GM21737 (cell line): ENCODE measurements at regions not wholly inside any gene's neighbourhood (a gene's known extent, or its start where the extent isn't known, plus 50 kb on each side); places are given as distances from the start of the nearest gene placed in this dataset.
"Not testable (repeated sequence)": the region's sequence is repeated elsewhere in the genome, so short reads cannot be mapped to it uniquely, and the experiment has no call there.

Source experiments
- ATAC-seq: cut with Tn5 transposase; IDR thresholded peaks from one replicate; pipeline ENCODE4 v1.9.1; 2021; ENCODE audit warnings: mild to moderate bottlenecking, moderate library complexity; ENCODE audit not compliant: unreplicated experiment

- no peak for ATAC-seq
These were observed 80.0 kb downstream of the GALR1 start for GRCh38 chr18:77329651-77330050.

GRCh38 chr18:77334876-77335275, 85.2 kb downstream of the GALR1 start:
- ATAC-seq = no peak

DNA sequence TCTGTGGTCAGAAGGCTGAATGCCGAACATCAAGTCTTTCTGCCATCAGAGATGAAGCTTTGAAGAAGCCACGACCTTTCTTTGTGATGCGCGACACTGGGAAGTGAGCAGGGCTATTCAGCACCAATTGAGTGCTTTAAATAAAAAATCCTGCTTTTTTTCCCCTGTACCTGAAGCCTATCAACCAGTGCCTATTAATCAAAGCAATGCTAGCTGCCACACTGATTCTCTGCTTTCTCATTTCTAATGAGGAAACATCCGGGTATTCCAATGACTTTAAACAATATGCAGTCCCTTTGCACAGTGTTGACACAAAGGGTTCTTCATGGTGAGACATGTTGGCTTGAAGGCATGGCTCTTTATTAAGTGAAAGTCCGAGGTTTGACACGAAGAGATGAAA, 88.0 kb downstream of the GALR1 start:
- ATAC-seq = no peak

- no peak for ATAC-seq
These were observed 89.4 kb downstream of the GALR1 start for GRCh38 chr18:77339093-77339492.

GRCh38 chr18:77339623-77340022, 90.0 kb downstream of the GALR1 start:
- ATAC-seq = no peak

- no peak for ATAC-seq
These were observed 91.2 kb downstream of the GALR1 start for GRCh38 chr18:77340815-77341214.

DNA sequence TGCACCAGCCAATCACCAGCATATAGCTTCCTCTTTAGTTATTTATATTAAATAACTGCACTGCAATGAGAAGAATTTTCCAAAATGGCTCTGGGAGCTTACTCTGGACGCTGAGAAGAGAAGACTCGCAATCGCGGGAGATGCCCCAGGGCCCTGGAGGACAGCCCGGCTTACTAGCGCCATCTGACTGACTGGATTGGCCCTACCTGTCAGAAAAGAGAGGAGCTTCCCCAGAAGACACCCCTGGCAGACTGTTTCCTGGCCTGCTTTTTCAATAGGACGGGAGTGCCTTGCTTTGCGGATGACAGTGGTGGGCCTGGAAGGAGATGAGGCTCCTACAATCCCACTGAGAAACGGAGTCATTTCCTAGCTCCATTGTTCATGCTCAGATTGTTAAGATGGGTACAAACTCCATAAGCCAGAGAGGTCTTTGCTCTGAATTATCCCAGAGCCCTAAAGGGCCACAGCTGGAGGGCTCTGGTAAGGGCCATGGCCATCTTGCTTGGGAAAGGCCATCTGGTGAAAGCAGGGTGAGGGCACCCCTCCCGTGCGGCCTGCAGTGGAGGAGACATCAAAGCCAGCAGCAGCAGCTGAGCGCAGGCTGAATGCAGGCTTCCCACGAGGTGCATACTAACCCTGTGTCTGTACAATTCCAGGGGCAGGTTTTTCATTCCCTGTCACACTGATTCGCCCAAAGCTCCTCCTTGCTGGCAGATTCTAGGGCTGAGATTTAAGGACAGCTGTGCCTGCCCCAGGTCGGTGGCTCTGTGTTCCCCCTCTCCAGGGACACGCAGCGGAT, 92.1 kb downstream of the GALR1 start:
- ATAC-seq = no peak

DNA sequence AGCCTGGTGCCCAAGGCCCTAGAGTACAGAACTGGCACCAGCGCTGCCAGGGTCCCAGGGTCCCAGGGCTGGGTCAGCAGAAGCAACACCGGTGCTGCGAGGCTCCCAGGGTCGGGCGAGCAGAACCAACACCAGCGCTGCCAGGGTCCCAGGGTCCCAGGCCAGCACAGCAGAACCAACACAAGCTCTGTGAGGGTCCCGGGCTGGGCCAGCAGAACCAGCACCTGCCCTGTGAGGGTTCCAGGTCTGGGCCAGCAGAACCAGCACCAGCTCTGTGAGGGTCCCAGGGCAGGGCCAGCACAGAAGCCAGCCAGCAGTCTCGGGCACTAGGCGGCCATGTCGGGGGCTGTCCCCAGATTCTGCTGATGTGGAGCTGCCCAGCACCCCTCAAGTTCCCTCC, 93.1 kb downstream of the GALR1 start:
- ATAC-seq = no peak

DNA sequence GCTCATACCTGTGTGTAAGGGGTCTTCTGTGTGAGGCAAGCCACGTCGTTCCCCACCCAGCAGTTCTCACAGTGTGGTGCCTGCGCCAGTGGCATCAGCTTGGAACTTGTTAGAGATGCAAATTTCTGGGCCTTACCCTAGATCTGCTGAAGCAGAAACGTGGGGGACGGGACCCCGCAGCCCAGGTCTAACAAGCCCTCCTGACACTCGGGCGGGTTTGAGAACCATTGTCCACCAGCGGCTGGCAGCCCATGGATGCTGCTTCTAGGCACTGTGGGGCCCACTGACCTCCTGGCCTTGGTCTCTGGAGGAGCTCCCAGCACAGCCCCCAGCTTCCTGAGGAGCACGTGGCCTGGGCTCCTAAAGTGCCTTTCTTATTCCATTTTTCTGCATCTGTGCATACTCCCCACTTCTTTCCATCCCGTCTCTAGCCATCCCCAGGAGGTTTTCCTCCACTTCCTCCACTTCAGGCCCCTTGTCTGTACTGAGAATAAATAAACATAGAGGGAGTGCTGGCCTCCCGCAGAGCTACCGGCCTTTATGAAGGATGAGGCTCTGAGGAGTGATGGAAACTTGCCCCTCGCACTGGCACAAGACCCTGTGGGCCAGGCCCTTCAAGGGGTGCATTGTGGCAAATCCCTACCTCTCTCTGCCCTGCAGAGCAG, 94.3 kb downstream of the GALR1 start:
- no peak for ATAC-seq

DNA sequence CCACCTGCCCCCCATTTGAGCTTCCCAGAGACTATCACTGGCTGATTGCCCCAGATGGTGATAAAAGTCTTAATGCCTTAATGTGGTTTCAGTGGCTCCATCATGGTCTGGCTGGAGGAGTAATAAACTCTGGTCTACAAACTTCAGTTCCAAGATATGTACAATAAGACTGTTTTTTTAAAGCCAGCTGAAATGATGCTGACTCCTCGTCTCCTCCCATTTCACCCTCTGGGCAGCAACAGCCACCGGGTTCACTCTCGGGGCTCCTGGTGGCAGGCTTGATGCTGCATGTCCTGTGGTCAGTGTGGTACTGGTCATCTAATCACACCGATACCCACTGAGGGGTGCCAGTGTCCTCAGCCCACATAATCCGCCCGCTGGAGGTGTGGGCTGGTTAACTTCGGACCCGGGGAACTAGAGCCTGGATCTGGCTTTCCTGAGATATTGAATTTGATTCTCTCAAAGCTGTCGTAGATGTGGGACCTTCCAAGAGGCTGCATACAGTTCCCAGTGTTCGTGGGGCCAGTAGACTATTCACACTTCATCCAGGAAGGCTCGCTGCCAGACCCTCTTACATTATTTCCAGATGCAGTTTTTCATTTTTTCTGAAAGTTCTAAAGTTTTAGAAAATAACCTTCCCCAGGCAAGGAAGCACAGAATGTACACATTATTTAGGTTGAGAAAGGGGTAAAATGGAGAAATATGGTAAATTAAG, 95.3 kb downstream of the GALR1 start:
- ATAC-seq = no peak

DNA sequence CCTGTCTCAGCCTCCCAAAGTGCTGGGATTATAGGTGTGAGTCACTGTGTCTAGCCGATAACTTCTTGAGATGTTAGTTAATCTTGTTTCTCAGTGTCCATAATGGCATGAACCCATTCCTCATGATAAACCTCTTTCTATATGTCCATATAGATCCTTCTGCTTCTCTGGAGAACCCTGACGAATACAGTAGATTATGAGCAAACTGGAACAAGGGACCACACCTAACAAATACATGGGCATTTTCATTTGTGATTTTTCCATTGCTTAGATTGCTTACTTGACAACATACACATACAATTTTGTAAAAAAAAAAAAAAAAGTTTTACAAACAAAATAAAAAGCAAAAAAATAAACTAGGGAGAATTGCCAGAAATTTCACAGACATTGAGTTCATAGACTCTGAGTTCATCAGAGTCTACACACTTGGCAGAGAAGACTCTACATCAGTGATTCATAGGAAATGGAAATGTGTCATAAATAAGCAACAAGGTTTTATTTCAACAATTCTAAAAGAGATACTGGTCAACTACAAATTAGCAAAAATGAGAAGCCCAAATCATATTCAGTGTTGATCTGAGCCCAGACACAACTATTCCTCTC, 96.7 kb downstream of the GALR1 start:
- no peak for ATAC-seq

GRCh38 chr18:77353349-77353748, 103.7 kb downstream of the GALR1 start:
- not testable (repeated sequence) for ATAC-seq

DNA sequence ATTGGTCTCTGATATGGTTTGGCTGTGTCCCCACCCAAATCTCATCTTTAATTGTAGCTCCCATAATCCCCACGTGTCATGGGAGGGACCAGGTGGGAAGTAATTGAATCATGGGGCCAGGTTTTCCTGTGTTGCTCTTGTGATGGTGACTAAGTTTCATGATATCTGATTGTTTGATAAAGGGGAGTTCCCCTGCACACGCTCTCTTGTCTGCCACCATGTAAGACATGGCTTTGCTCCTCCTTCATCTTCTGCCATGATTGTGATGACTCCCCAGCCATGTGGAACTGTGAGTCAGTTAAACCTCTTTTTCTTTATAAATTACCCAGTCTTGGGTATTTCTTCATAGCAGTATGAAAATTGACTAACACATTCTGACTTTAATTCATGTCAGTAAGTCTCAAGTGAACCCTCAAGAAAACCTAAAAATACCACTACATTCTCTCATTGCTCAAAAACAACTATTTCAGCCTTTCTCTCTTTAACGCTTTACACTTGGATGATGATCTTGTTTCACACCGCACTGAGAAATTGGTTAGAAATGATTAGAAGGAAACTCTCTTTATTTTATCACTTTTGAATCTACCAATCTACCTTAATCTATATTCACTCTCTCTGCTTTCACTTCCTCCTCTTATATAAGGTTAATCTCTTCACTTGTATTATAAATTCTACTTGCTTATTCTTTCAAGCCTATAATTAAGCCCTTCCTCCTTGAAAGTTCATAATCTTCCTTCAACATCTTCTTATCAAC, 110.1 kb downstream of the GALR1 start:
- no peak for ATAC-seq

DNA sequence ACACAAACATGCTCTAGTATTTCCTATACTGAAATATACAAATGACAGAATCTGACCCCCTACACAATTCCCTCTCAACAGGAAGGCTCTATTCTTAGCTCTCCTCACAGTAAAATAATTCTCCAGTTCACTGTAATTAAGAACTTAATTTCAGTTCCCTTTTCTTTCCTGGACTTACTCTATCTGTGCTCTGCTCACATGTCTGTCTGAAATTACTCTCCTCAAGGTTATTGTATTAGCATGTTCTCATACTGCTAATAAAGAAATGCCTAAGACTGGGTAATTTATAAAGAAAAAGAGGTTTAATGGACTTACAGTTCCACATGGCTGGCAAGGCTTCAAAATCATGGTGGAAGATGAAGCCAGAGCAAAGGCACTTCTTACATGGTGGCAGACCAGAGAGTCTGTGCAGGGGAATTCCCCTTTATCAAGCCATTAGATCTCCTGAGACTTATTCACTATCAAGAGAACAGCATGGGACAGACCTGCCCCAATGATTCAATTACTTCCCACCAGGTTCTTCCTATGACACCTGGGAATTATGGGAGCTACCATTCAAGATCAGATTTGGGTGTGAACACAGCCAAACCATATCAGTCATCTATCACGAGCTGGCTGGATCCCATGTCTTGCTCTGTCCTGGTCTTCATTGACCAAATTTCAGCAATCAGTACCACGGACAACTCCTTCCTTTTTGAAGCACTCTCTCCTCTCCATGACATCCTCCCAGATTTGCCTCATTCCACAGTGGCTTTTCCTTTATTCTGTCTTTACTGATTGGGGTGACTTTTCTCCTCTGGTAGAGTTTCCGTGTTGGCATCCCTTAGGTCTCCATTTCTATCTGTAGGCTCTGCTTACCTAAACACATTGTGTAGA, 110.9 kb downstream of the GALR1 start:
- ATAC-seq = no peak

DNA sequence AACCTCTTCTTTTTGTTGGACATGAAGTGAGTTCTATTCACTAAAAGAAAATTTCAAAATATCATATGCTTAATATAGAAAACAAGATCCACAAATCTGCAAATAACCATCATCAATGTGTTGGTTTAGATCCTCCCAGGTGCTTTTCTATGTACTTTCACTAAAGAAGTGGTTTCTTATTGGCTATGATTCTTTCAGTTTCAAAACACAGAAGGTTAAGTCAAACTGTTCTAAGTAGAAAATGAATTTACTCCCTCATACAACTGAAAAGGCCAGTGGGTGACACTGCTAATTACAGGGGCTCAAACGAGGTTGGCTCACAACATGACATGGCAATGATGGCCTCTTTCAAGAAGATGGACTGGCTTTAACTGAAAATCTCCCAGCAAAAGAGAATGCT, 111.7 kb downstream of the GALR1 start:
- ATAC-seq = no peak

GRCh38 chr18:77365667-77366066, 116.0 kb downstream of the GALR1 start:
- ATAC-seq = no peak

- ATAC-seq = no peak
These were observed 116.5 kb downstream of the GALR1 start for GRCh38 chr18:77366067-77366719.

DNA sequence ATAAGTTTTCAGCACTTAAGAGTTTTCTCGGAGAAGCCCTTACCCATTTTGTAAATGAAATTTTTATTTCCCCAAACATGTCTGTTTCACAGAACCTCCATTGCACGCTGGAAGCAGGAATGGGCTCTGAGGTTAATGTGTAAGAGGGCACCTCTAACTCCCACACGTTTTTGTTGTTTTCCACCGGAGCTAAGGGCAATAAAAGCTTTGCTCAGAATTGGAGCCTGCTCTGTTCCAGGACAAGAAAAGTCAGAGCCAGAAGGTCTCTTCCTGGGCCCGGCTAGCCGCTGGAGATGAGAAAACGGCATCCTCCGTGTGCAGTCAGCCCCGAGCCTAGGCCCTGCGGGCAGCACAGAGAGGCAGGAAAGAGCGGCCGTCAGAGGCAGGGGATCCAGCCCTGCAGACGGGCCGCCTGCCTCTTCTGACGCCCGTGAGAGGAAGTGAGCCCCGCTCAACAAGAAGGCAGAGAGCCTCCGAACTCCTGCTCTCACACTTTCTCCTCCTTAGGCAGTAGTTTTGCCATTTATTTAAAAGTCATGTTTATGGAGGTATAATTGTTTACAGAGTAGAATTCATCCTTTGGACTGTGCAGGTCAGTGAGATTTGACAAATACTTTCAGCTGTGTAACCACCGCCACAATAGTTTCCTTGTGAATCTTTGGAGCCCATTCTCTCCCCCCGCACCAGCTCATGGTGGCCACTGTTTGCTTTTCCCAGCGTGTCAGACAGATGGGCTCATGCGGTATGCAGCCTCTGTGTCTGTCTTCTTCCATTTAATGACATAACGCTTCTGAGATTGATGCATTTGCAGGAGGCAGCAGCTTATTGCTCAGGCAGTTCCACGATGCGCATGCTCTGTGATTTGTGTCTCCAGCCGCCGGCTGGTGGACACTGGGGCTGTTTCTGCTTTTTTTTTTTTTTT, 117.3 kb downstream of the GALR1 start:
- no peak for ATAC-seq
